G401 (cell line): ENCODE measurements at regions not wholly inside any gene's neighbourhood (a gene's known extent, or its start where the extent isn't known, plus 50 kb on each side); places are given as distances from the start of the nearest gene placed in this dataset.

ENCODE experiments used
- DNase-seq: peaks from one replicate; pipeline ENCODE4 v3.0.0-alpha.2; 2015; ENCODE audit warnings: low spot score
- in situ Hi-C: cut with HindIII; loops from 2 replicates; pipeline ENCODE4 v1.10.0; 2016; ENCODE audit warnings: low sequenced_read_pairs, mixed read lengths

GRCh38 chr22:48619721-48620120, 1208.0 kb downstream of the BRD1 start:
- DNase-seq, result no peak
- in situ Hi-C loops, result no loop called here

DNA sequence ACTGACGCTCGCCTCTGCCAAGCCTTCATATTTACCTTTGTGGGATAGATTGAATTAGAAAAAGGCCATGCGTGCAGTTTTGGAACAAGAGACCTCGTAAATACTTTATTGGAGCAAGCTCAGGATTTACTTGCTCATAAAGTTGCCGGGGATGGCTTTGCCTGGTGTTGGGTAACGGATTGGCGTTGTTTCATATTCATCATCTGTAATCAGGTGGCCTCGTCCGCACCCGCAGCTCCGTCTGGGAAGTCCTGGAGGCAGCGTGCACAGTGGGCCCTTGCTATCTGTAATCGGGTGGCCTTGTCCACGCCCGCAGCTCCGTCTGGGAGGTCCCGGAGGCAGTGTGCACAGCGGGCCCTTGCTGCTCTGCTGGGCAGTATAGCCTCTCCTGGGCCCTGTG, 1209.3 kb downstream of the BRD1 start:
- in situ Hi-C loops, result no loop called here
- DNase-seq, result no peak

DNA sequence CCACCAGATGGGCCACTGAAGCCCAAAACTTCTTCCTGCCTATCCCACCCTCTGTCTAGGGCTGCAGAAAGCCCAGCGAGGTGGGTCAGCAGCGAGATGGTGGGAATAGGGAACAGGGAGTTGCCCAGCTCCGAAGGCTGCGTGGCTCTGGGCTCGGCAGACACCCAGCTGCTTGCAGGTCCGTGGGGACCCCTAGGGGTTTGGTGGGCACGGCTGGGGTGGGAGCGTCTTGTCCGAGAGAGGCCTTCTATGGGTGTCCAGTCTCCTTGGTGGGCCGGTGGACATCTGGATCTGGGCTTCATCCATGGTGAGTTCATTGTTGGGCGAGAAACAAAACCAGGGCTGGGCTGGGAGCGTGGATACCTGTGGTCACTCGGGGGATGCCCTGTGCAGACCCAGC, 1211.0 kb downstream of the BRD1 start:
- no peak for DNase-seq
- in situ Hi-C loops, result no loop called here

- in situ Hi-C loops, result no loop called here
- DNase-seq, result no peak
These were observed 1212.3 kb downstream of the BRD1 start for GRCh38 chr22:48615171-48616008.

DNA sequence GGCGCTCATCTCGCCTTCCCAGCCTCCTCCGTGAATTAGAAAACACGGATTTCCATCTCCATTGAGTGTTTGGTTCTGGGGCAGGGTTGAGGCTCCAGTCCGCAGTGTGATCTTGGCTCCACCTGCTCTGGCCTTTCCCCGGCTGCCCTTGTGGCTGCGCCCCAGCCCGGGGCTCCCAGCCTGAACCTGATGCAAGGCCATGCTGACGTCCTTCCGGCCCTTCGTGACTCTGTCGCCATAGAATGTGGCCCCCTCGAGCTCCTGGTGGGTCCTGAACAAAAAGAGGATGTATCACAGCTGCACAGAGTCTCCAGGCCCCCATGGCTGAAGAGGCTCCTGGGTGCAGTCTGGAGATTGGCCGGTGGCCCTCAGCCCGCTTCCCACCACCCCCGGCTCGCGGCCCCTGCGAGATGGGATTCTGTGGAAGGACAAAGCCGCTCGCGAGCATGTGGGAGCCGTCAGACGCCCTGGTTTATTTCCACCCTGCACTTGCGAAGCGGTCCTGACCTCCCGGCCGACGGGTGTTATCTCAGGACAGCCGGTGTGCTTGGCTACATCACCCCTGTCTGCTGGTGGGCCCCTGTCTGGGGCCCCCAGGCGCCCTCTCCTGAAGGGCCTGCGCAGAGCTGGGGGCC, 1214.0 kb downstream of the BRD1 start:
- DNase-seq, result no peak
- in situ Hi-C loops, result no loop called here

DNA sequence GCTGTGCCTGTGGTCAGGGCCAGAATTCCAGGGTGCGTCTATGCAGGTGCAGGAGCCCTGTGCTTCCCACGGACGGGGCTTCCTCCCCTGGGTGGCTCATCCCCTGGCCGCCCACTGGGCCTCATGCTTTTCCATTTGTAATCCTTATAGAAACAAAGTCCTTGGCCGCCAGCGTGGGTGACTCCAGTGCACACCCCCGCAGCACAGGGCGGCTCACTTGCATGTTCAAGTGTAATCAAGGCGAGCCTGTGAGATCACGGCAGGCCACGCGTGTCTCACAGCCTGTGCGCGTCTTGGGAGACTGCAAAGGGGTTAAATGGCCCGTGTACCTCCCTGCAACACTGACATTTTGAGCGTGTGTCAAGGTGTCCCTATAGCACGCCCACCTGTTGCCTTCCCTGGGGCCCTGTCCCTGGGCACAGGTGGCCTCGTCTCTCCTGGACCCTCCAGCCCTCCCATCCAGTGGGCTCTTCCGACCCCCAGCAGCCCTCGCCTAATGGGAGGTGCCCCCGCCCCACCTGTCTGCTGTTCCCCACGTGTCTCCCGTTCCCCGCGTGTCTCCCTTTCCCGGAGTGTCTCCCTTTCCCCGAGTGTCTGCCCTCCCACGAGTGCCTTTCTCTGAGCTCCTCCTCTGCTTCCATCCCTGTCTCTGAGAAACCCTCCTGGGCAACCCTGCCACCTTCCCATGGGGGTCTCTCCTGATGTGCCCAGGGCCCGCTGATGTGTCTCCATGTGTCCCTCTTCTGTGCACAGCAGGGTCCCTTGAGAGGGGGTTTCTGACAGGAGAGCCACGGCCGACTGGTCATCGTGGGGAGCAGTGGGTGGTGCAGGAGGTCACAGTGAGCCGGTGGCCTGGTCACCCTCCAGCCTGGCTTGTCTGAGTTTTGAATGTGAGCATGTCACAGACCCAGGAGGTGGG, 1215.3 kb downstream of the BRD1 start:
- no peak for DNase-seq
- in situ Hi-C loops, result no loop called here

GRCh38 chr22:48609279-48609865, 1218.3 kb downstream of the BRD1 start:
- in situ Hi-C loops, result no loop called here
- DNase-seq, result no peak

DNA sequence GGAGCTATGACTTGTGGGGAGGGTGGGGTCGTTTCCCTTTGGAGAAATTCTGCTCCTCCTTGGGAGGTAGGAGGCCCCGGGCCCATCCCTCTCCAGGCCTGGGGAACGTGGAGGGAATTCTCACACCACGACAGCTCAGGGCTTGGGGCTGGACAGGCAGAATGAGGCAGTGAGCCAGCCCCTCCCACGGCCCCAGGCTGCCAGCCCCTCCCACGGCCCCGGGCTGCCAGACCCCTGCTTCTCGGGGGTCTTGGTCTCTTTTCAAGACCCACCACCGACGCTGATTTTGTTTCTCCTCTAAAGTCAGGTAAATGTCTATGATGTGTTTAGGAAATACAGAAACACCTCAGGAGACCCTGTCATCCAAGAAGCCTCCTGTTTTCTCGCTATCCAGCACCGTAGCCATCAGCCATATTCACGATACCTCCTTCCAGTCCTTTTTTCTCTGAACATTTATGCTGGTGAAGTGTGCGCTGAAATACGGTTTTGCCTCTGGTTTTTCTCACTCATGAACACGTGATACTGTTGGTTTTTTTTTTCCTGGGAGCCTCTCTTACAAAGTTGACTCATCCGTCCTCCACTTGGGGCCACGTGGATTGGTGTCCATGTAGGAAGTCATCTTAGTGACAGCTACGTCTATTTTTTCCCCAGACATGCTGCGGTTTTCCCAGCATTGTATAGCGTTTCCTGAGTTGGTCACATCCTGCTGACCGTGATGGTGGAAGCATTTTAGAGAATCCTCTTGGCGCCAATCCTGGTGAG, 1219.6 kb downstream of the BRD1 start:
- in situ Hi-C loops, result no loop called here

DNA sequence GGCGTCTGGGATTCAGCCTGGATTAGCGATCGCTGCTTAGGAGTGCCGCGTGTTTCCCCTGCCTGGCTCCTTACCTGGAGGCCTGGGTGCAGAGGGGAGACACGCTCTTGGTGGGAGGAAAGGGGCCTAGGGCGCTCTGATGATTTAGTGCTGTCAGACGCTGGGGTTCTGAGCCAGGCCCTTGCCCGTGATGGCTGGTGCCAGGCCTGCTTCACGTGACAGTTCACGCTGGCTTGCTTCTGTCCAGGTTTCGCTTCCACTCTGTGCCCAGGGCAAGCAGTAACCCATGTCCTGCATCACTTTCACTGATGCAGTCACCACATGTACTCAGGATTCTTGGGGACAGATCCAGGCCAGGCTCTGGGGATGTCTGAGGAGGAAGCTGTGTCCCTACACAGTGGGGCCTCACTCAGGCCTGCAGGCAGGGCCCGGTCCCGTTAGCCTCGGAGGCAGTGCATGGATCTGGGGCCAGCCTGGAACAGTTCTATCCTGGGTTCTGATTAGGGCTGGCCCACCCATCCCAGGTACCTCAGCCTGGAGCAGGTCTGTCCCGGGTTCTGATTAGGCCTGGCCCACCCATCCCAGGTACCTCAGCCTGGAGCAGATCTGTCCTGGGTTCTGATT, 1220.9 kb downstream of the BRD1 start:
- in situ Hi-C loops, result no loop called here
- DNase-seq, result no peak

More for the DNA sequence above, 1219.6 kb downstream of the BRD1 start:
- no peak for DNase-seq

- in situ Hi-C loops, result no loop called here
- DNase-seq, result no peak
These were observed 1221.7 kb downstream of the BRD1 start for GRCh38 chr22:48605856-48606481.

DNA sequence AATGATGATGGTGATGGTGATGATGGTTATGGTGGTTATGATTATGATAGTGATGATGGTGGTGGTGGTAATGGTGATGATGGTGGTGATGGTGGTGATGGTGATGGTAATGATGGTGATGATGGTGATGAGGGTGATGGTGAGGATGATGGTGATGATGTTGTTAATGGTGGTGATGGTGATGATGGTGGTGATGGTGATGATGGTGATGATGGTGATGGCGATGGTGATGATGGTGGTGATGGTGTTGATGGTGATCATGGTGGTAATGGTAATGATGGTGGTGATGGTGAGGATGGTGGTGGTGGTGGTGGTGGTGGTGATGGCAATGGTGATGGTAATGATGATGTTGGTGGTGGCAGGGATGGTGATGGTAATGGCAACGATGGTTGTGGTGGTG, 1222.5 kb downstream of the BRD1 start:
- no peak for DNase-seq

GRCh38 chr22:48603621-48604320, 1223.9 kb downstream of the BRD1 start:
- in situ Hi-C loops, result no loop called here
- DNase-seq, result peak; percentile 19

More for the DNA sequence above, 1222.5 kb downstream of the BRD1 start:
- in situ Hi-C loops, result no loop called here

DNA sequence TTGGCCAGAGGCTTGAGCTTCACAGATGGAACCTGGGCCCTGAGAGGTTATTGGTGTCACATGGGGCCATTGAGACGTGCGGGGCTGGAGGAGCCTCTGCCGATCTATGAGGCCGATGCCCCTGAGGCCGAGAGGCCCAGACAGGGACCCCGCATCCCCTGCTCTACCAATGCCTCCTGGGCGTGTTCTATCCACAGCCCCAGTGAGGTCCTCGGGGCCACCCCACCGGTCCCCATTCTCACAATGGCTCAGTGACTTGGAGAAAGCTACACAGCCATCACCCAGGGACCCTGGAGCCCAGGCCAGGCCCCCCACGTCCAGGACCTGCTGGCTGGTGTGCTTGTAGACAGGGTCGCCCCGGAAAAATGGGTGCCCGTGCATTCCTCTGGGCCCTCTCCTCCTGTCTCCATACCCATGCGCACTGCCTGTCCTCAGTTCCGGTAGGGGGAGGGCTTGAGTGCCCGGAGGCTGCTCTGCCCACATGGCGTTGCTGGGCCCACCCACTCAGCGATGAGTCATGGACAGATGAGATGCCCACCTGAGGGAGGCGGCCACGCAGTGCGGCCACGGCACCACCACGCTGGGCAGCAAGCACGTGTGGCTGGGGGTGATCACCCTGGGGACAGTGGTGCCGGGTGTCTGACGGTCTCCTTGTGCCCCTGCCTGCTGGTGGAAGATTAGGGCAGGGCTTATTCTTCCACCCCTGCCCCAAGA, 1224.7 kb downstream of the BRD1 start:
- in situ Hi-C loops, result no loop called here
- DNase-seq, result no peak

DNA sequence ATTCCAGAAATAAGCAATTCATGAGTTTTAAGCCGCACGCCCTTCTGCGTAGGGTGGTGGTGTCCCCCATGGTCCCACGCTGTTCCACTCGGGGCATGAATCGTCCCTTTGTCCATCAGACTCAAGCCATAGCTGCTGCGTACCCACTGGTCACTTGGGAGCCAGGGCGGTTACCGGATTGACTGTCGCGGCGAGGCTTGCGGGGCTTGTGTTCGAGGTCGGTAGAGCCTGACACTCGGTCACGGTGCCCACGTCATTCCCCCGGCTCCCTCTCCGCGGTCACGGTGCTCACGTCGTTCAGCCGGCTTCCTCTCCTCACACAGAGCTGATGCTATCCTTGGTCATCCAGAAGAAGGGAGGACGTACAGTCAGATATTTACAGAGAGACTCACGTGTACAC, 1227.0 kb downstream of the BRD1 start:
- in situ Hi-C loops, result no loop called here
- DNase-seq, result no peak

- in situ Hi-C loops, result no loop called here
- no peak for DNase-seq
These were observed 1227.5 kb downstream of the BRD1 start for GRCh38 chr22:48600171-48600570.

- in situ Hi-C loops, result loop anchor here (10.0 kb wide), 1 partner anchor 125 kb away; no protein-coding TSS in a partner anchor
- DNase-seq, result no peak
These were observed 1228.3 kb downstream of the BRD1 start for GRCh38 chr22:48599346-48599745.
